LNCaP clone FGC (cell line): ENCODE measurements at regions not wholly inside any gene's neighbourhood (a gene's known extent, or its start where the extent isn't known, plus 50 kb on each side); places are given as distances from the start of the nearest gene placed in this dataset.

Experiments
- DNase-seq: peaks from one replicate; pipeline ENCODE4 v3.0.0-alpha.2; 2011; ENCODE audit warnings: low read depth
- H3K4me3 ChIP-seq: 2 replicates; pipeline ENCODE4 v1.5.1; 2011; ENCODE audit warnings: mild to moderate bottlenecking, low read depth, low read length, control low read depth
- CTCF ChIP-seq: IDR thresholded peaks from 2 replicates; pipeline ENCODE4 v1.5.1; 2012; ENCODE audit warnings: mild to moderate bottlenecking; ENCODE audit not compliant: control insufficient read depth, insufficient read depth; ENCODE audit errors: extremely low read depth

GRCh38 chr17:73994946-73995345 lies 208.5 kb upstream of the RPL38 start:
- DNase-seq, result no peak
- no peak for TF ChIP-seq CTCF

GRCh38 chr17:73997059-73997458 lies 206.4 kb upstream of the RPL38 start:
- H3K4me3 ChIP-seq, result no peak overlapping the region
- no peak for TF ChIP-seq CTCF
- no peak for DNase-seq

More at GRCh38 chr17:73994946-73995345, 208.5 kb upstream of the RPL38 start:
- no peak overlapping the region for H3K4me3 ChIP-seq

- no peak for TF ChIP-seq CTCF
- no peak overlapping the region for H3K4me3 ChIP-seq
- DNase-seq, result no peak
Observed at GRCh38 chr17:73998249-73998648, 205.2 kb upstream of the RPL38 start.

GRCh38 chr17:73998653-73999645 lies 204.5 kb upstream of the RPL38 start:
- TF ChIP-seq CTCF, result peak; percentile 91
- no peak for DNase-seq
- no peak overlapping the region for H3K4me3 ChIP-seq

GRCh38 chr17:74001145-74001544 lies 202.3 kb upstream of the RPL38 start:
- no peak for DNase-seq
- TF ChIP-seq CTCF, result no peak
- H3K4me3 ChIP-seq, result no peak overlapping the region

- no peak overlapping the region for H3K4me3 ChIP-seq
- no peak for TF ChIP-seq CTCF
- DNase-seq, result no peak
Observed at GRCh38 chr17:74002241-74002640, 201.2 kb upstream of the RPL38 start.
